Keratinocyte (primary cell): ENCODE measurements at regions not wholly inside any gene's neighbourhood (a gene's known extent, or its start where the extent isn't known, plus 50 kb on each side); places are given as distances from the start of the nearest gene placed in this dataset.

Experiments
- DNase-seq: peaks from one replicate; pipeline ENCODE4 v3.0.0-alpha.2; 2011; ENCODE audit warnings: low read depth, missing footprints, low spot score
- FAIRE-seq: peaks from 2 replicates; lab custom pipeline; 2011; peaks lifted over from hg19 to GRCh38; lab: Jason Lieb, UNC
- H2AFZ ChIP-seq: 2 replicates; pipeline ENCODE4 v1.6.0; 2012; ENCODE audit warnings: low read length, control low read depth, inconsistent platforms; ENCODE audit not compliant: control insufficient read depth
- H3K27ac ChIP-seq: 2 replicates; pipeline ENCODE4 v1.5.1; 2011; ENCODE audit warnings: low read length; ENCODE audit not compliant: control insufficient read depth, insufficient read depth
- H3K27me3 ChIP-seq: 3 replicates; pipeline ENCODE4 v1.6.0; 2011; ENCODE audit warnings: low read length; ENCODE audit not compliant: control insufficient read depth, insufficient read depth; ENCODE audit errors: extremely low read depth
- H3K36me3 ChIP-seq, 2 experiments: 2 replicates in 1 of 2; 3 replicates in 1 of 2; pipeline ENCODE4 v1.5.1; 2011; ENCODE audit warnings: low read length in 2 of 2, mild to moderate bottlenecking in 1 of 2; ENCODE audit not compliant: control insufficient read depth in 2 of 2, insufficient read depth in 2 of 2; ENCODE audit errors: extremely low read depth in 1 of 2
- H3K4me1 ChIP-seq: 3 replicates; pipeline ENCODE4 v1.5.1; 2011; ENCODE audit warnings: low read length; ENCODE audit not compliant: control insufficient read depth, insufficient read depth; ENCODE audit errors: extremely low read depth
- H3K4me2 ChIP-seq: 3 replicates; pipeline ENCODE4 v1.6.0; 2011; ENCODE audit warnings: low read depth, low read length; ENCODE audit not compliant: control insufficient read depth, insufficient read depth; ENCODE audit errors: extremely low read depth
- H3K4me3 ChIP-seq, 3 experiments: fragments of 200-600 bp in 1 of 3; sonication (generic) in 1 of 3; 2 replicates in 2 of 3; 3 replicates in 1 of 3; pipeline ENCODE4 v1.5.1; 2011 to 2016; ENCODE audit warnings: low read length in 3 of 3, mild to moderate bottlenecking in 3 of 3, control low read depth in 2 of 3, inconsistent platforms in 1 of 3, low read depth in 1 of 3, mixed read lengths in 1 of 3, mixed run types in 1 of 3, moderate library complexity in 1 of 3; ENCODE audit not compliant: control insufficient read depth in 2 of 3, insufficient read depth in 2 of 3; ENCODE audit errors: extremely low read depth in 1 of 3
- H3K79me2 ChIP-seq: 2 replicates; pipeline ENCODE4 v1.6.0; 2012; ENCODE audit warnings: low read length; ENCODE audit not compliant: control insufficient read depth, insufficient read depth
- H3K9ac ChIP-seq: 3 replicates; pipeline ENCODE4 v1.6.0; 2011; ENCODE audit warnings: low read length; ENCODE audit not compliant: control insufficient read depth, insufficient read depth; ENCODE audit errors: extremely low read depth
- H3K9me1 ChIP-seq: 3 replicates; pipeline ENCODE4 v1.6.0; 2011; ENCODE audit warnings: low read length; ENCODE audit not compliant: control insufficient read depth, insufficient read depth; ENCODE audit errors: extremely low read depth
- H3K9me3 ChIP-seq: 2 replicates; pipeline ENCODE4 v1.5.1; 2012; ENCODE audit warnings: low read depth, low read length; ENCODE audit not compliant: control insufficient read depth
- H4K20me1 ChIP-seq: 3 replicates; pipeline ENCODE4 v1.6.0; 2011; ENCODE audit warnings: low read length; ENCODE audit not compliant: control insufficient read depth, insufficient read depth; ENCODE audit errors: extremely low read depth
- CTCF ChIP-seq, 3 experiments: IDR thresholded peaks in 1 of 3; conservative IDR thresholded peaks in 1 of 3; optimal IDR thresholded peaks in 1 of 3; 2 replicates in 2 of 3; 3 replicates in 1 of 3; pipeline versions ENCODE3 to v1.5.1; 2011; ENCODE audit warnings: low read length in 3 of 3, mild to moderate bottlenecking in 3 of 3, moderate library complexity in 2 of 3, control low read depth in 1 of 3, inconsistent platforms in 1 of 3; ENCODE audit not compliant: insufficient read depth in 2 of 3; ENCODE audit errors: extremely low read depth in 1 of 3
- EZH2 ChIP-seq: IDR thresholded peaks from one replicate; pipeline ENCODE4 v1.6.1; 2012; ENCODE audit warnings: inconsistent platforms, mild to moderate bottlenecking, low read length, moderate library complexity
- dilution Hi-C: fragments of 300-500 bp; cut with MboI; formaldehyde crosslinking; loops from one replicate; pipeline ENCODE4 v1.7.0; 2020; ENCODE audit warnings: low sequenced_read_pairs; ENCODE audit not compliant: extremely low pct_ligation_motif_present

GRCh38 chr6:170129691-170130171, 161.1 kb downstream of the DLL1 start:
- dilution Hi-C loops = loop anchor here (25.0 kb wide), 1 partner anchor 292 kb away; no protein-coding TSS in a partner anchor

DNA sequence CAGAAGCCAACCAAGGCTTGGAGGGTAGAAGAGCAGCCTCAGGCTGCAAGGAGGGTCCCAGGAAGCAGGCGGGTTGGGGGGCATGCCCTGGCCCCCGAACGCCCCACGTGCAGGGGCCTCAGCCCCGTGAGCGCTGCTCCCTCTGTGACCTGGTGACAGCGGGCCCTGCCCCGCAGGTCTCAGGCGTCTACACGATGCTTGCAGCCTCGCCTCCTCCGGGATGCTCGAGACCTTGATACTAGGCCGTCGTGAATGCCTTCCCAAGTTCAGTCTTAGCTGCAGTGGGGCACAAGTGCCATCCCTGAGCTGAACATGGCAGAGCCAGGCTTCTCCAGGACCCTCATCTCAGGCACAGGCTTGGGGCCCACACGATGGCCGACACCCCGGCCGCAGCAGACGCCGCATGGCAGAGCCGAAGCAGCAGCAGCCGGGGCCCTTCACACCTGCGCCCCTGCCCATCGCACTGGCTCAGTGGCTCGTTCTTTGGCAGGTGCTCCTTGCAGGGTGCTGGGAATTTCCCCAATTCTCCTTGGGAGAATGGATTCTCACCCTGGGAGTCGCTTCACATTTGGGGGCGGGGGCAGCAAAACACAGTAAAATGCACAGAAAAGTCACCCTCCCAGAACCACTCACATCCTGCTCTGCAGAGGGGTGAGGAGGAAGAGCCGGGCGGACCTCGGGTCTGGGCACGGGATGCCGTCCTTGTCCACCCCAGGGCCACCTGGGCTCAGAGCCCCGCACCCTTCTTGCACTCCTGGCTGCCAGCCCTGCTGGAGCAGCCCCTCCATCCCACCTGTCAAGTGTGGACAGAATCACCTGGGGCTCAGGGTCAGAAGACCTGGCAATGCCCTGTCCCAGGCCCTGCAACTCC, 161.8 kb downstream of the DLL1 start:
- Histone ChIP-seq H3K4me3 (no peak overlapping the region), H3K9me1 (no peaks in the 10 kb centered on the region), H3K27me3 (no peaks in the 10 kb centered on the region), H3K27ac (no peak overlapping the region), H3K4me2 (no peak overlapping the region), H4K20me1 (no peaks in the 10 kb centered on the region), H3K4me1 (peaks cover 22% of the 10 kb centered on the region), H3K9ac (no peak overlapping the region), H2AFZ (no peak overlapping the region), H3K9me3 (no peaks in the 10 kb centered on the region), H3K36me3 (no peaks in the 10 kb centered on the region), H3K79me2 (no peaks in the 10 kb centered on the region)
- FAIRE-seq (no peak), DNase-seq (no peak)
- TF ChIP-seq CTCF (optimal IDR thresholded peaks at IDR 0.05 in 1 of 3, IDR thresholded peaks at IDR 0.05 in 1 of 3, conservative IDR thresholded peaks at IDR 0.05 in 1 of 3; ENCODE audit: extremely low read depth in 1 of 3, insufficient read depth in 2 of 3, low read length in 3 of 3) = no peak
- TF ChIP-seq EZH2 = no peak
- dilution Hi-C loops = loop anchor here (25.0 kb wide), 1 partner anchor 292 kb away; no protein-coding TSS in a partner anchor

More at GRCh38 chr6:170129691-170130171, 161.1 kb downstream of the DLL1 start:
- Histone ChIP-seq H3K27me3 (no peaks in the 10 kb centered on the region), H3K36me3 (no peaks in the 10 kb centered on the region), H3K9me1 (no peaks in the 10 kb centered on the region), H3K4me3 (no peak overlapping the region), H3K27ac (no peak overlapping the region), H4K20me1 (no peaks in the 10 kb centered on the region), H3K79me2 (no peaks in the 10 kb centered on the region), H2AFZ (no peak overlapping the region), H3K4me2 (no peak overlapping the region), H3K9me3 (no peaks in the 10 kb centered on the region), H3K4me1 (peaks cover 16% of the 10 kb centered on the region), H3K9ac (no peak overlapping the region)
- no peak for TF ChIP-seq CTCF (optimal IDR thresholded peaks at IDR 0.05 in 1 of 3, IDR thresholded peaks at IDR 0.05 in 1 of 3, conservative IDR thresholded peaks at IDR 0.05 in 1 of 3; ENCODE audit: extremely low read depth in 1 of 3, insufficient read depth in 2 of 3, low read length in 3 of 3)
- TF ChIP-seq EZH2 = no peak
- FAIRE-seq (peak; percentile 74), DNase-seq (peak; percentile 73)
